ENCODE measurements at regions not wholly inside any gene's neighbourhood (a gene's known extent, or its start where the extent isn't known, plus 50 kb on each side); places are given as distances from the start of the nearest gene placed in this dataset.

DNA sequence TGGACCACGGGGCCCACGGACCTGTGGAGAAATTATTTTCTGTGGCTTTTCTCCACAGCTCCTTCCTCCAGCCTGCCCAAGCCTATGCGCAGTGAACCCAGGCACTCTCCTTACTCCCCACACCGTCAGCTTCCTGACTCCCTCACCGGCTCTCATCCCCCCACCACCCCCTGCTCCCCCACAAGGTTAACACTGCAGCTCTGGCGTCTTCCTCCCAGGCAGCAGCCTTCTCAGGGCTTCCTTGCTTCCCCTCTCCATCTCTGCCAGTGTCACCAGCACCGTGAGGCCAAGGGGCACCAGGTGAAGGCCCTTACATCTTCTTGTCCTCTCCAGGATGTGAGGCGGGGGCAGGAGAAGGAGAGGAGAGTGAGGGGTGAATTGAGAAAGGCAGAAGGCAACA lies 168.3 kb upstream of the TLE3 start:
- peaks cover 34% of the 10 kb centered on the region for H3K4me1 ChIP-seq
- peak overlapping the region; percentile 87 for H3K27ac Mint-ChIP-seq
- peaks cover 82% of the 10 kb centered on the region for H3K4me1 Mint-ChIP-seq
- no peak overlapping the region for H3K9ac ChIP-seq
- H3F3A ChIP-seq (ENCODE audit: low read depth) = peaks cover 10% of the 10 kb centered on the region
- peaks cover 2% of the 10 kb centered on the region for H3K9me3 Mint-ChIP-seq
- H3K27ac ChIP-seq = no peak overlapping the region
- H4K20me1 ChIP-seq (ENCODE audit: low read depth) = no peaks in the 10 kb centered on the region
- H3K9me3 ChIP-seq (ENCODE audit: low read depth) = no peaks in the 10 kb centered on the region
- H3K36me3 ChIP-seq = no peaks in the 10 kb centered on the region
- no peak overlapping the region for H3K4me3 Mint-ChIP-seq
- peaks cover 26% of the 10 kb centered on the region for H3K27me3 Mint-ChIP-seq (ENCODE audit: insufficient read depth, low read depth)
- no peak for TF ChIP-seq EZH2phosphoT487 (IDR thresholded peaks at IDR 0.05)
- H3K27me3 ChIP-seq = no peaks in the 10 kb centered on the region
- H3K4me3 ChIP-seq = no peak overlapping the region
- DNase-seq (ENCODE audit: low spot score) = no peak
- H3K79me2 ChIP-seq (ENCODE audit: low read depth) = no peaks in the 10 kb centered on the region
- no peak overlapping the region for H2AFZ ChIP-seq (replicated peaks)
- no peaks in the 10 kb centered on the region for H3K36me3 Mint-ChIP-seq
- H3K4me2 ChIP-seq = no peak overlapping the region

DNA sequence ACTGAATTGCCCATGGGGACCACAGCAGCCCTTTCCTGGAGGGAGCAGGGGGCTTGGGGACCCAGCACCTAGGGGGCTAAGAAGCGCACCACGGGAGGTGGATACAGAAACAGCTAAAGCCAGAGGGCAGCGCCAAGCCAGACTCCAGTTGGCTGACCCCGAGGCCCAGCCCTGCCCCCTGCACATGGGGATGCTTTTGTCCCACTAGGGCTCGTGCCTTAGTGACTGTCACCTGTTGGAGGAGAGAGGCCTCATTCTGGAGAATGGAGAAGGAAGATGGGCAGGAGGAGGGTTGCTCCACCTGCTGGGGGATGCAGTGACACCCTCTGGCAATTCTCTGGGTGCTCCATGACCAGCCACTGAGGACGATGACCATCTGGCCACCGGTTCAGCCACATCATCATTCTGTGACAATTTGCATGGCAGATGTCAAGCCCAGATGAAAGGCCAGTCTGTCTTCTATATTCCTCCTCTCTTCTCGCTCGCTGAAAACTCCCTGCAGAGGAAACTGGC lies 167.8 kb upstream of the TLE3 start:
- Histone ChIP-seq H3K27ac (no peak overlapping the region), H2AFZ (replicated peaks) (no peak overlapping the region), H3K9ac (no peak overlapping the region), H3F3A (ENCODE audit: low read depth) (peaks cover 10% of the 10 kb centered on the region), H3K9me3 (ENCODE audit: low read depth) (no peaks in the 10 kb centered on the region), H3K4me3 (no peak overlapping the region), H3K4me1 (peaks cover 34% of the 10 kb centered on the region), H4K20me1 (ENCODE audit: low read depth) (no peaks in the 10 kb centered on the region), H3K36me3 (no peaks in the 10 kb centered on the region), H3K79me2 (ENCODE audit: low read depth) (no peaks in the 10 kb centered on the region), H3K27me3 (no peaks in the 10 kb centered on the region), H3K4me2 (no peak overlapping the region)
- no peak for DNase-seq (ENCODE audit: low spot score)
- peaks cover 26% of the 10 kb centered on the region for H3K27me3 Mint-ChIP-seq (ENCODE audit: insufficient read depth, low read depth)
- H3K27ac Mint-ChIP-seq = peak overlapping the region; percentile 87
- H3K4me1 Mint-ChIP-seq = peaks cover 79% of the 10 kb centered on the region
- no peaks in the 10 kb centered on the region for H3K36me3 Mint-ChIP-seq
- TF ChIP-seq, protein P1, sequence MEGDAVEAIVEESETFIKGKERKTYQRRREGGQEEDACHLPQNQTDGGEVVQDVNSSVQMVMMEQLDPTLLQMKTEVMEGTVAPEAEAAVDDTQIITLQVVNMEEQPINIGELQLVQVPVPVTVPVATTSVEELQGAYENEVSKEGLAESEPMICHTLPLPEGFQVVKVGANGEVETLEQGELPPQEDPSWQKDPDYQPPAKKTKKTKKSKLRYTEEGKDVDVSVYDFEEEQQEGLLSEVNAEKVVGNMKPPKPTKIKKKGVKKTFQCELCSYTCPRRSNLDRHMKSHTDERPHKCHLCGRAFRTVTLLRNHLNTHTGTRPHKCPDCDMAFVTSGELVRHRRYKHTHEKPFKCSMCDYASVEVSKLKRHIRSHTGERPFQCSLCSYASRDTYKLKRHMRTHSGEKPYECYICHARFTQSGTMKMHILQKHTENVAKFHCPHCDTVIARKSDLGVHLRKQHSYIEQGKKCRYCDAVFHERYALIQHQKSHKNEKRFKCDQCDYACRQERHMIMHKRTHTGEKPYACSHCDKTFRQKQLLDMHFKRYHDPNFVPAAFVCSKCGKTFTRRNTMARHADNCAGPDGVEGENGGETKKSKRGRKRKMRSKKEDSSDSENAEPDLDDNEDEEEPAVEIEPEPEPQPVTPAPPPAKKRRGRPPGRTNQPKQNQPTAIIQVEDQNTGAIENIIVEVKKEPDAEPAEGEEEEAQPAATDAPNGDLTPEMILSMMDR (IDR thresholded peaks at IDR 0.05) = peak; percentile 8
- TF ChIP-seq EZH2phosphoT487 (IDR thresholded peaks at IDR 0.05) = no peak
- H3K4me3 Mint-ChIP-seq = no peak overlapping the region
- peaks cover 2% of the 10 kb centered on the region for H3K9me3 Mint-ChIP-seq

DNA sequence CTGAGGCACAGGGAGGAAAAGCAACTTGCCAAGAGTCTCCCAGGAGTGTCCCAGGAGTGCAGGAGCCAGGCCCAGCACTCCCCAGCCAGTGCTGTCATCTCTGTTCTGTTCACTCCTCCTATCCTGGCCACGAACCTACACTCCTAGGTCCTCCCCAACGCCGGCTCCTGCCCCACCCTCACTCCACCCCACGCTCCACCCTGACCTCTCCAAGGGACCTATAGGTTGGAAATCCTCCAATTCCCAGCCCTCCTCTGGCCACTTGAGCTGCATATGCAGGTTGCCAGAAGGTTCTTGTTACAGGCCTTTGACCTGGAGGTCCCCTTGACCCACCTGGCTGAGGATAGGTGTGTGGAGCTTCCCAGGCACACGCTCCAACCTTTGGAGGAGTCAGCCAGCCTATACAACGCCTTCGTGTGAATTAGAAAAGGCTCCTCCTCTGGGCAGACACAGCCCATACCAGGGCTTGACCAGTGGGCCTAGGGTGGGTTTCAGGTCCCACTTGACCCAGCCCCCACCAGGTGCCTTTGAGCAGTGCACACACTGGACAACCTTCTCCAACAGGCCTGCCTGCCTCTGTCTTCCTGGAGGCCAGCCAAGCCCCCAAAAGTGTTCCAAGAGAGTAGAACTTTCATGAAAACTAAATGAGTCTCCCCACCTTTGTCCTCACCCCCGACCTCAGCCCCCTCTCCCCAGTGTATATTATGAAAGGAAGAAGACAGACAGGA lies 167.2 kb upstream of the TLE3 start:
- Histone ChIP-seq H3K79me2 (ENCODE audit: low read depth) (no peaks in the 10 kb centered on the region), H3K27ac (no peak overlapping the region), H3K9me3 (ENCODE audit: low read depth) (no peaks in the 10 kb centered on the region), H4K20me1 (ENCODE audit: low read depth) (no peaks in the 10 kb centered on the region), H3F3A (ENCODE audit: low read depth) (peaks cover 10% of the 10 kb centered on the region), H3K36me3 (no peaks in the 10 kb centered on the region), H2AFZ (replicated peaks) (no peak overlapping the region), H3K9ac (no peak overlapping the region), H3K4me1 (peaks cover 34% of the 10 kb centered on the region), H3K4me3 (no peak overlapping the region), H3K27me3 (no peaks in the 10 kb centered on the region), H3K4me2 (no peak overlapping the region)
- H3K4me3 Mint-ChIP-seq = no peak overlapping the region
- H3K36me3 Mint-ChIP-seq = no peaks in the 10 kb centered on the region
- peaks cover 2% of the 10 kb centered on the region for H3K9me3 Mint-ChIP-seq
- TF ChIP-seq EZH2 (IDR thresholded peaks at IDR 0.05) (no peak), EZH2phosphoT487 (IDR thresholded peaks at IDR 0.05) (no peak)
- TF ChIP-seq, protein P1 (IDR thresholded peaks at IDR 0.05) = no peak
- H3K27ac Mint-ChIP-seq = peak overlapping the region; percentile 37
- peaks cover 25% of the 10 kb centered on the region for H3K27me3 Mint-ChIP-seq (ENCODE audit: insufficient read depth, low read depth)
- peaks cover 79% of the 10 kb centered on the region for H3K4me1 Mint-ChIP-seq
- no peak for DNase-seq (ENCODE audit: low spot score)

DNA sequence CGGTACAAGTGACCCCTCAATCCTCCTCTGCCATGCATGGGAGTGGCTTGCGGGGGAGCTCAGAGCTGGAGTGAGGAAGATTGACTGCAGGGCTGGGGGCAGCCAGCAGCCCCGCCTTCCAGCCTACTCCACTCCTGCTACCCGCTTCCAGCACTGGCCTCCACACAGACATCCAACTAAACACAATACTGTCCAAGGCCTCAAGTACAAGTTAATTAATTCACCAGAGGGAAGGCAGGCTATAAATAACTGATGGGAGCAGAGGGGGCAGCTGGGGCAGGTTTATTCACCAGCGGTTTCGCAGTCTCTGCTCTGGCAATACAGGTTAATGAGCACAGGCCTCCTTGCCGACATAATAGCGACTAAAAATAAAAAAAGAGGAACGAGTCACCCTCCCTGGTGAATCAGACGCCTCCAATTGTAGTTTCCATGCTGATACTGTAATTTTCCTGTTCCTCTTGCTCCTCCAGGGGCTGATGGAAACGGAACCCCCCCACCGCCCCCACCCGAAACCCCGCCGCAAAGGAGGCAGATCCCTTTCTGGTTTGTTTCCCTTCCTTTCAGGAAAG lies 166.4 kb upstream of the TLE3 start:
- TF ChIP-seq, protein P1 (IDR thresholded peaks at IDR 0.05) = no peak
- TF ChIP-seq EZH2phosphoT487 (IDR thresholded peaks at IDR 0.05) = no peak
- no peak for TF ChIP-seq EZH2 (IDR thresholded peaks at IDR 0.05)
- Histone ChIP-seq H3K27me3 (no peaks in the 10 kb centered on the region), H2AFZ (replicated peaks) (no peak overlapping the region), H3K4me1 (peaks cover 29% of the 10 kb centered on the region), H3K4me2 (peak overlapping the region; percentile 48), H3K27ac (no peak overlapping the region), H3K9me3 (ENCODE audit: low read depth) (no peaks in the 10 kb centered on the region), H4K20me1 (ENCODE audit: low read depth) (no peaks in the 10 kb centered on the region), H3F3A (ENCODE audit: low read depth) (peaks cover 10% of the 10 kb centered on the region), H3K79me2 (ENCODE audit: low read depth) (no peaks in the 10 kb centered on the region), H3K9ac (no peak overlapping the region), H3K36me3 (no peaks in the 10 kb centered on the region), H3K4me3 (no peak overlapping the region)
- H3K4me1 Mint-ChIP-seq = peaks cover 79% of the 10 kb centered on the region
- H3K36me3 Mint-ChIP-seq = no peaks in the 10 kb centered on the region
- no peak overlapping the region for H3K27ac Mint-ChIP-seq
- peaks cover 4% of the 10 kb centered on the region for H3K9me3 Mint-ChIP-seq
- H3K4me3 Mint-ChIP-seq = peak overlapping the region; percentile 54
- H3K27me3 Mint-ChIP-seq (ENCODE audit: insufficient read depth, low read depth) = peaks cover 24% of the 10 kb centered on the region
- DNase-seq (ENCODE audit: low spot score) = peak; percentile 68
